ENCODE measurements at regions not wholly inside any gene's neighbourhood (a gene's known extent, or its start where the extent isn't known, plus 50 kb on each side); places are given as distances from the start of the nearest gene placed in this dataset.
A peak's percentile ranks its signal among the peaks of the same experiment; 100 is the strongest.

GRCh38 chr11:110866081-110866480 lies 153.8 kb upstream of the ARHGAP20 start:
- H3K36me3 ChIP-seq (ENCODE audit: control insufficient read depth, insufficient read depth, low read length), result no peaks in the 10 kb centered on the region
- no peaks in the 10 kb centered on the region for H3K27me3 ChIP-seq (ENCODE audit: control insufficient read depth, insufficient read depth, low read length)
- FAIRE-seq, result no peak
- no peak for TF ChIP-seq CTCF (IDR thresholded peaks at IDR 0.05; ENCODE audit: insufficient read depth, low read length, severe bottlenecking)
- H3K4me3 ChIP-seq (ENCODE audit: low read depth, low read length), result no peak overlapping the region
- no peak for DNase-seq (ENCODE audit: low read depth)

- Histone ChIP-seq H3K27me3 (ENCODE audit: control insufficient read depth, insufficient read depth, low read length) (no peaks in the 10 kb centered on the region), H3K36me3 (ENCODE audit: control insufficient read depth, insufficient read depth, low read length) (no peaks in the 10 kb centered on the region), H3K4me3 (ENCODE audit: low read depth, low read length) (no peak overlapping the region)
- FAIRE-seq, result no peak
- no peak for TF ChIP-seq CTCF (IDR thresholded peaks at IDR 0.05; ENCODE audit: insufficient read depth, low read length, severe bottlenecking)
- DNase-seq (ENCODE audit: low read depth), result no peak
These were observed 150.2 kb upstream of the ARHGAP20 start for GRCh38 chr11:110862407-110862806.

GRCh38 chr11:110860461-110860860 lies 148.2 kb upstream of the ARHGAP20 start:
- Histone ChIP-seq H3K36me3 (ENCODE audit: control insufficient read depth, insufficient read depth, low read length) (no peaks in the 10 kb centered on the region), H3K27me3 (ENCODE audit: control insufficient read depth, insufficient read depth, low read length) (no peaks in the 10 kb centered on the region), H3K4me3 (ENCODE audit: low read depth, low read length) (no peak overlapping the region)
- no peak for FAIRE-seq
- no peak for TF ChIP-seq CTCF (IDR thresholded peaks at IDR 0.05; ENCODE audit: insufficient read depth, low read length, severe bottlenecking)
- DNase-seq (ENCODE audit: low read depth), result no peak

GRCh38 chr11:110859998-110860397 lies 147.8 kb upstream of the ARHGAP20 start:
- no peak for TF ChIP-seq CTCF (IDR thresholded peaks at IDR 0.05; ENCODE audit: insufficient read depth, low read length, severe bottlenecking)
- DNase-seq (ENCODE audit: low read depth) (no peak), FAIRE-seq (no peak)
- H3K27me3 ChIP-seq (ENCODE audit: control insufficient read depth, insufficient read depth, low read length), result no peaks in the 10 kb centered on the region
- no peak overlapping the region for H3K4me3 ChIP-seq (ENCODE audit: low read depth, low read length)
- H3K36me3 ChIP-seq (ENCODE audit: control insufficient read depth, insufficient read depth, low read length), result no peaks in the 10 kb centered on the region

GRCh38 chr11:110859240-110859840 lies 147.1 kb upstream of the ARHGAP20 start:
- FAIRE-seq (no peak), DNase-seq (ENCODE audit: low read depth) (no peak)
- Histone ChIP-seq H3K36me3 (ENCODE audit: control insufficient read depth, insufficient read depth, low read length) (no peaks in the 10 kb centered on the region), H3K27me3 (ENCODE audit: control insufficient read depth, insufficient read depth, low read length) (no peaks in the 10 kb centered on the region), H3K4me3 (ENCODE audit: low read depth, low read length) (no peak overlapping the region)
- no peak for TF ChIP-seq CTCF (IDR thresholded peaks at IDR 0.05; ENCODE audit: insufficient read depth, low read length, severe bottlenecking)

GRCh38 chr11:110858547-110858921 lies 146.3 kb upstream of the ARHGAP20 start:
- DNase-seq (ENCODE audit: low read depth), result peak; percentile 11
- TF ChIP-seq CTCF (IDR thresholded peaks at IDR 0.05; ENCODE audit: insufficient read depth, low read length, severe bottlenecking), result no peak
- Histone ChIP-seq H3K4me3 (ENCODE audit: low read depth, low read length) (no peak overlapping the region), H3K27me3 (ENCODE audit: control insufficient read depth, insufficient read depth, low read length) (no peaks in the 10 kb centered on the region), H3K36me3 (ENCODE audit: control insufficient read depth, insufficient read depth, low read length) (no peaks in the 10 kb centered on the region)
- FAIRE-seq, result no peak

Data from bronchial epithelial cell (primary cell).